ENCODE measurements at regions not wholly inside any gene's neighbourhood (a gene's known extent, or its start where the extent isn't known, plus 50 kb on each side); places are given as distances from the start of the nearest gene placed in this dataset.

DNA sequence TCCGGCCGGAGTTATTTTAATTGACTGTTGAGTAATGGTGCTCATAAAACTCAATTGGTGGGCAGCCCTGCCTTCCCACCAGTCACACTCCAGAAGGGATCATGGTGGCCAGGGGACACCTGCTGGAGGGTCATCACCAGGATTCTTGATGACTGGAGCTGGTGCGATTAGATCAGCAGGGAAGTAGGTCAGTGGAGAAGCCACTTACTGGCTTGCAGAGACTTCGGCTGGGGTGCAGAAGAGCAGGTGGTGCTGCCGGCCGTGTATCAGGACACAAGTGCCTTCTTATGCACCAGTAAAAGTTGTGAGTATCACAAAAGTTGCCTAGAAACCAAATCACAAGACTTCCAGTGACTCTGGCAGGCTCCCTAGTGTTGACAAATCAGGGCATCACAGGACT, 82.6 kb upstream of the CHCHD3 start:
- Histone ChIP-seq H3K9ac (ENCODE audit: insufficient read depth, low read depth, low read length) (no peak overlapping the region), H3K27ac (ENCODE audit: extremely low read length, insufficient read depth, low read length) (no peak overlapping the region), H3K79me2 (ENCODE audit: insufficient read depth, low read length) (no peaks in the 10 kb centered on the region), H3K27me3 (ENCODE audit: control insufficient read depth in 1 of 2, insufficient read depth in 2 of 2, low read length in 2 of 2) (no peaks in the 10 kb centered on the region), H3K4me3 (replicated peaks in 1 of 3; ENCODE audit: insufficient read depth in 1 of 3, low read depth in 2 of 3, low read length in 3 of 3) (no peak overlapping the region), H3K36me3 (replicated peaks in 1 of 2; ENCODE audit: control insufficient read depth in 1 of 2, insufficient read depth in 2 of 2, low read length in 2 of 2) (no peaks in the 10 kb centered on the region), H3K9me3 (ENCODE audit: low read length) (no peaks in the 10 kb centered on the region), H3K4me2 (ENCODE audit: low read depth, low read length) (no peak overlapping the region), H2AFZ (ENCODE audit: low read length) (no peak overlapping the region), H4K20me1 (ENCODE audit: insufficient read depth, low read length) (no peaks in the 10 kb centered on the region), H3K4me1 (ENCODE audit: insufficient read depth, low read length) (no peaks in the 10 kb centered on the region)
- in situ Hi-C loops (cut with HindIII; ENCODE audit: extremely low pct_ligation_motif_present, low pct_unique_long_range_greater_than_20kb) (no loop called here), intact Hi-C loops (cut with micrococcal nuclease; ENCODE audit: unreplicated experiment) (no loop called here)
- 46% methylated on average over 5 of the region's 6 CpGs for WGBS (ENCODE audit: low lambda C conversion rate)
- ChIA-PET POLR2A (no interaction called here), CTCF (ENCODE audit: low intra/inter-chr PET ratio, low total read pairs) (no interaction called here)
- FAIRE-seq (no peak), ATAC-seq (no peak), DNase-seq (ENCODE audit: low spot score) (no peak)
- TF ChIP-seq CTCF (CRISPR knock-in tag; IDR thresholded peaks at IDR 0.05) (peak; percentile 21; the same call in 1 of the 2 replicates), ARID3A (IDR thresholded peaks at IDR 0.05; ENCODE audit: low read depth, low read length) (no peak)
- BruUV-seq (replicated peaks) = no TSS peak

DNA sequence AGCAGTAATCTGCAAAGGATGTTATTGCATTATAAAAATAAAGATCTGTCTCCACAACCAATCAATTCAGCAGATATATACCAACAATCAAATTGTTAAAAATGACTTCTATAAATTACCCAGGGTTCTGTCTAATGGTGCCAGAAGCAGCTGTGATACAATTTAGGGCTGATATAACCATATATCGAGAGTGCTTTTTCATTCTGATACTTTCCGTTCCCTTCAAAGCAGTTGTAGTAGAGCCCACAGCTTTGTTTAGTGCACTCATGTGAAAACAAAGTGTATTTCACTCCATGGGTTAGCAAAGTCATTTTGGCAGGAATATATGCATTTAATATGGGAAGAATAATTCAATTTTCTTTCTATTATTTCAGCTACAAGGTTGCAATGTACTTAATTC, 83.1 kb upstream of the CHCHD3 start:
- Histone ChIP-seq H3K79me2 (ENCODE audit: insufficient read depth, low read length) (no peaks in the 10 kb centered on the region), H3K9me3 (ENCODE audit: low read length) (no peaks in the 10 kb centered on the region), H3K4me3 (replicated peaks in 1 of 3; ENCODE audit: insufficient read depth in 1 of 3, low read depth in 2 of 3, low read length in 3 of 3) (no peak overlapping the region), H3K27me3 (ENCODE audit: control insufficient read depth in 1 of 2, insufficient read depth in 2 of 2, low read length in 2 of 2) (no peaks in the 10 kb centered on the region), H3K27ac (ENCODE audit: extremely low read length, insufficient read depth, low read length) (no peak overlapping the region), H2AFZ (ENCODE audit: low read length) (no peak overlapping the region), H3K36me3 (replicated peaks in 1 of 2; ENCODE audit: control insufficient read depth in 1 of 2, insufficient read depth in 2 of 2, low read length in 2 of 2) (no peaks in the 10 kb centered on the region), H4K20me1 (ENCODE audit: insufficient read depth, low read length) (no peaks in the 10 kb centered on the region), H3K4me2 (ENCODE audit: low read depth, low read length) (no peak overlapping the region), H3K9ac (ENCODE audit: insufficient read depth, low read depth, low read length) (no peak overlapping the region), H3K4me1 (ENCODE audit: insufficient read depth, low read length) (no peaks in the 10 kb centered on the region)
- intact Hi-C loops (cut with micrococcal nuclease; ENCODE audit: unreplicated experiment) = no loop called here
- FAIRE-seq = no peak
- DNase-seq (ENCODE audit: low spot score) = no peak
- in situ Hi-C loops (cut with HindIII; ENCODE audit: extremely low pct_ligation_motif_present, low pct_unique_long_range_greater_than_20kb) = no loop called here
- no TSS peak for BruUV-seq (replicated peaks)
- ChIA-PET CTCF (ENCODE audit: low intra/inter-chr PET ratio, low total read pairs) (no interaction called here), POLR2A (no interaction called here)
- 31% methylated on average over 2 of the region's 2 CpGs for WGBS (ENCODE audit: low lambda C conversion rate)
- TF ChIP-seq SOX5 (CRISPR knock-in tag; IDR thresholded peaks at IDR 0.05; ENCODE audit: borderline replicate concordance) = no peak
- TF ChIP-seq CHD2 (IDR thresholded peaks at IDR 0.05; ENCODE audit: low read depth, low read length) = no peak
- no peak for ATAC-seq

All from HepG2 (cell line).